Inflammatory macrophage treated with lipopolysaccharide for 1 hour (primary cell): ENCODE measurements at regions not wholly inside any gene's neighbourhood (a gene's known extent, or its start where the extent isn't known, plus 50 kb on each side); places are given as distances from the start of the nearest gene placed in this dataset.
"Not testable (repeated sequence)": the region's sequence is repeated elsewhere in the genome, so short reads cannot be mapped to it uniquely, and the experiment has no call there.

Experiments used
- DNase-seq, 2 donors: peaks; one replicate each; pipeline ENCODE4 v3.0.0-alpha.2; 2020 to 2022

DNA sequence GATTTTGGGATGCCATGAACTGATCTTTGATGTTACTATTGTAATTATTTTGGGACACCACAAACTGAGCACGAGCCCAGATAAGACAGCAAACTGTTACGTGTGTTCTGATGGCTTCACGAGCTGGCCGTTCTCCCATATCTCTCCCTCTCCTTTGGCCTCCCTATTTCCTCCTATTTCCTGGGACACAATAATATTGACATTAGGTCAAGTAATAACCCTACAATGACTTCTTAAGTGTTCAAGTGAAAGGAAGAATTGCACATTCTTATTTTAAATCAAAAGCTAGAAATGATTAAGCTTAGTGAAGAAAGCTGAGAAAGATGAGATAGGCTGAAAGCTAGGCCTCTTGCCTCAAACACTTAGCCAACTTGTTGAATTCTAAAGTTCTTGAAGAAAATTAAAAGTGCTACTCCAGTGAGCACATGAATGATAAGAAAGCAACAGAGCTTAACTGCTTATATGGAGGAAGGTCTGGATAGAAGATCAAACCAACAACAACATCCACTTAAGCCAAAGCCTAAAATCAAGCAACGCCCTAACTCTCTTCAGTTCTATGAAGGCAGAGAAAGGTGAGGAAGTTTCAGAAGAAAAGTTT lies 247.1 kb downstream of the LRRC70 start:
- DNase-seq = no peak

GRCh38 chr5:62824936-62825335 lies 246.3 kb downstream of the LRRC70 start:
- DNase-seq = no peak

GRCh38 chr5:62817043-62817442 lies 238.4 kb downstream of the LRRC70 start:
- not testable (repeated sequence) for DNase-seq

DNA sequence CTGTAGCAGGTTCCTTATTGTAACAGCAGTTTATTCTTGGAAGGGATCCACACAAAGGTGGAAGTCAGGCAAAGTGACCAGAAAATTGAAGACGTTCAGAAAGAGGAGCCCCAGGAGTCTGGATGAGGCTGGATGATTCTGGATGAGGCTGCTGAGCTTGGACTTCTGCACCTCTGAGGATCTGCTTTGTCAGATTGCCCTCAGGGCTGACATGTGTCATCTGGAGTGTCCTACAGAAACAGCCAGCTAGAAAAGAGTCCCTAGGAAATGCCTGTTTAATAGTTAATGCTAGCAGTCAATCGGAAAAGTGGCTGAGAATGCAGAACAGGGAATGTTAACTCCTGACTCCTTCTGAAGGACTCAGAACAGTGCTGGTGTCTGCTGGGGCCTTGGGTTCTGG lies 236.4 kb downstream of the LRRC70 start:
- no peak for DNase-seq

- no peak for DNase-seq
Measured at GRCh38 chr5:62812621-62813255, 234.1 kb downstream of the LRRC70 start.

- not testable (repeated sequence) for DNase-seq
Measured at GRCh38 chr5:62804819-62805218, 226.2 kb downstream of the LRRC70 start.

DNA sequence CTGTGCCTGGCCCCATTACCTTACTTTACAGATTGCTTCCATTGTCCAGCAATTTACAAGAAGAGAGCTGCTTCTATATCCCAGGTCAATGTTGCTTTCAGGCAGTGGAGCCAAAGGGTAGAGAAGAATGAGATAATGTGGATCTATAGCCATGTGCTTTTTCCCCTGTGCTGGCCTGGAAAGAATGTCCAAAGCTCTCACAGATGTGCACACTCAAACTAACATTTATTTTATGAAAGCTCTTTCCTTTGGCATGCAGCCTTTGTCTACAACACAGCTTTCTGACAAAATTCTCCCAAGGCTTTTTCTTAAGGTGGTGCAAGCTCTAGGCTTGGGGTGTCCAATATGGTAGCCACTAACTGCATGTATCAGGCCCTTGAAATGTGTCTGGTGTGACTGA lies 217.3 kb downstream of the LRRC70 start:
- no peak for DNase-seq

GRCh38 chr5:62794456-62794855 lies 215.8 kb downstream of the LRRC70 start:
- DNase-seq = no peak

- no peak for DNase-seq
Measured at GRCh38 chr5:62791059-62791458, 212.4 kb downstream of the LRRC70 start.

GRCh38 chr5:62790348-62790747 lies 211.7 kb downstream of the LRRC70 start:
- peak in 1 of 2 donors; percentile 10 for DNase-seq

- DNase-seq = no peak
Measured at GRCh38 chr5:62786099-62786498, 207.5 kb downstream of the LRRC70 start.

GRCh38 chr5:62785588-62785987 lies 207.0 kb downstream of the LRRC70 start:
- no peak for DNase-seq

- peak in 1 of 2 donors; percentile 1 for DNase-seq
Measured at GRCh38 chr5:62783374-62784057, 204.9 kb downstream of the LRRC70 start.

DNA sequence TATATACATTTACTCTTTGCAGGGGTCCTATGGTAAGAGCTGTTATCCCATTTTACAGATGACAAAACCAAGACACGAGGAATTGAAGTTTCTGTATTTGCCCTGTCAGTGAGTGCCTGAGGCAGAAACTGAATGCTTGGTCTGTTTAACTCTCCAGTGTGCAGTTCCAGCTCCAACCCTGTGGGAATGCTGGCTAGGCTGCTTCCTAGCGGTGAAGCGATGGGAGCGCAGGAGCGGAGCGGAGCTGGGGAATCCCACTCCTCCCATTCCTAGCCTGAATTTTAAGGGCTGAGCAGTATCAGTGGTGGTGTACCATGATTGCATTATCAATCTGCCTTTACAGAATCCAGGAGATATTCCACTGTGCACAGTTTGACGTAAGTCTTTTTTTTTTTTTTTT lies 202.3 kb downstream of the LRRC70 start:
- DNase-seq = no peak

DNA sequence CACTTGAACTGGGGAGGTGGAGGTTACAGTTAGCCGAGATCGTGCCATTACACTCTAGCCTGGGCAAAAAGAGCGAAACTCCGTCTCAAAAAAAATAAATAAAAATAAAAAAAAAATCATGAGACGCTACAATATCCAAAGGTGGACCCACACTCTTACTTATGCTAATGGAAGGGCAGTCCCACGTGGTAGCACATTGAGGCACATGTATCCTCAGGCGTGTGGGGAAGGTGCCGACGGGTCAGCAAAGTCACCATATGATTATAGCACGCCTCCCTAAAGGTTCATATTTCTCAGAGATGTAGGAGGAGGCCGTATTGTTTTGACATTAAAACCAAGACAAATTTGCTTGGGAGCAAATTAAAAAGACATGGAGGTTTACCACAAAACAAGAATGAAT lies 201.6 kb downstream of the LRRC70 start:
- no peak for DNase-seq

- DNase-seq = peak; percentile 28 to 75
Measured at GRCh38 chr5:62779010-62779422, 200.4 kb downstream of the LRRC70 start.

DNA sequence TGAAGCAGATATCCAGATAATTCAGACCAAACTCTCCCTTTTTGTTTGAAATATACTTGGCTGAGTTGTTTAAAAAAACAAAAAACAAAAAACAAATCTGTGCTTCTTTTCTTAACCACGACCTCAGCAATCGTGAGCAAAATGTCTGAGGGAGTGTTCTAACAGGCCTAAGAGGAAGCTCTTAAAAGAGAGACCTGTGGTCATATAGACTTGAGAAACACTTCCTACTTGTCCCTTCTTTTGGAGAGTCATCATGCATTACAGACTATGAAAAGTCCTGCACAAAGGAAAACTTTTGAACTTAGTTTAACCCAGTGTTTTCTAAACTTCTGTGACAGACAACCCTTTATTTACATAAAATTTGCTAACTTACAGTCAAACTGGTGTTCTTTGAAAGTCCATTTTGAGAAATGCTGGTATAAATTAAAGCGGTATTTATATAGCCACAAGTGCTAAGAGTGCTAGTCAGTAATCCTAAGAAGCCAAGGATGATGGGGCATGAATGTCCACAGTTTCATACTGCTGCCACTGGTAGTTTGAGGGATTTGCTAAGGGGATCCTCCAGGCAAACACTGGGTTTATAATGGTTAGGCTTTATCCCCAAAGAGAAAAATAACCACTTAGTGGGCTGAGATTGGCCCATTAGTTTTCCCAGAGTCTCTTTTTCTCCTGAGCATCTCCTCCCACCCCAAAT lies 199.8 kb downstream of the LRRC70 start:
- DNase-seq = peak; percentile 60 to 69

GRCh38 chr5:62777081-62777480 lies 198.5 kb downstream of the LRRC70 start:
- DNase-seq = not testable (repeated sequence)

DNA sequence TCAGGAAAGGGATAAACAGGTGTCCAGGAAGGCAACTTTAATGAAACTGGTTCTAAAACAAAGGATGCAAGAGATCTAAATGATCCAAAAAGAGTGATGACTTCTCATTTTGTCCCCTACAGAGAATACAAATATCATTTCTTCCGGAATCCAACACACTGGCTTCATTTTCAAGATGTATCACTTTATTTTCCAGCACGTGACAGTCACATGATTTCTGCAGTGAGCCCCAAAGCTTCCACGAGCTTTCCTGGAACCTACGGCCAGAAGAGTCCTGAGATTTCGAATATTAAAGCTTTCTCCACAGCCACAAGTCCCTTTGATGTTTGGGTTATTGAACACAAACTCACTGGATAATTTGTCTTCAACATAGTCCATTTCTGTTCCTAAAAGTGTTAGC lies 198.0 kb downstream of the LRRC70 start:
- not testable (repeated sequence) for DNase-seq

DNA sequence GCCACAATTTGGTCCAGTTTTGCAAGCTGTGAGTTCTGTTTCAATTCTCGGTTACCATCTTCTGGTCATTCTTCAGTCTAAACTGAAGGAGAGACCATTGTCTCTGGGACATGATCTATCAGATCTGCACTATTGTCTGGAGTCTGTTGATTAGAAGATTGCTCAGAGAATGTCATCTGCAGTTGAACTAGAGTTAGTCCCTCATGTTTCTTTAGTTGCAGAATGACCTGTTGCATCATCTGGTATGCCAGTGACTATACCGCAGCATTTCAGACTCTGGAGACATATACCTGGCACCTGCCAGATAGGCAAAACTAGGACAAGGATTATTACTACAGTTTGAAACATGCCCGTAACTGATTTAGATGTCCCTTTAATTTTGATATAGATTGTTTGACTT lies 194.8 kb downstream of the LRRC70 start:
- DNase-seq = no peak

DNA sequence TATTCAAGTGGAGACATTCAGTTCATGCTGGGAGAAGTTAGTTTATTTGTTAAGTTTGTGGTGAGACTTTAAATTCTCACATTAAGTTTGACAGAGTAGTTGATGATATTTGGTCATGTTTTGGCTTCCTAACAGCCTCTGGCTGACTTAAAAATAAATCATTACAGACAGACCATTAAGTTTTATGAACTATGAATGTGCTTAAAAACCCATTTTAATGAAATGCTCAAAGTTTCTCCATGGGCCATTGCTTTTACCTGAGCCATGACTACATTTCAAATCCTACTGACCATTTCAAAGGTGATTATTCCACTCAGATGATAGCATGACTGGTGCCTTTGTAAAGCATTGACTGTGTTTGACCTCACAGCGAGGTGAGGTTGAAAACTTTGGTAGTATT lies 192.7 kb downstream of the LRRC70 start:
- DNase-seq = no peak

DNA sequence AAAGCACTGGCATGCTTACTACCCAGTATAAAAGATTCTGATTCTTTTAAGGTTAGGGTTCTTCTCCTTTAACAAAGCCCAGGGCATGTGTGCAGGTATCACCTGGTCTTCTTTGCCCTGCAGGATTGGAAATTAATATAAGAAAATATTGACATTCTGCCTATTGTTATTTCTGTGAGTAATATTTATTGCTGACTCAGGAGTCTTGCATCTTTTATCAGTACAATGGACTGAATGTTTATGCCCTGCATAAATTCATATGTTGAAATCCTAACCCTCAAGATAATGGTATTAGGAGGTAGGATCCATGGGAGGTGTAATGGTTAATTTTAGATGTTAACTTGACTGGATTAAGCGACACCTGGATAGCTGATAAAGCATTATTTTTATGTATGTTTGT lies 189.0 kb downstream of the LRRC70 start:
- DNase-seq = no peak

- no peak for DNase-seq
Measured at GRCh38 chr5:62767077-62767476, 188.5 kb downstream of the LRRC70 start.

GRCh38 chr5:62762503-62762902 lies 183.9 kb downstream of the LRRC70 start:
- DNase-seq = no peak
